DMS114 treated with DMSO at 0.1 percent for 48 hours (cell line): ENCODE measurements at regions not wholly inside any gene's neighbourhood (a gene's known extent, or its start where the extent isn't known, plus 50 kb on each side); places are given as distances from the start of the nearest gene placed in this dataset.

Source experiments
- DNase-seq: peaks from one replicate; lab custom pipeline; 2025; ENCODE audit not compliant: unreplicated experiment; lab: John Stamatoyannopoulos, UW

DNA sequence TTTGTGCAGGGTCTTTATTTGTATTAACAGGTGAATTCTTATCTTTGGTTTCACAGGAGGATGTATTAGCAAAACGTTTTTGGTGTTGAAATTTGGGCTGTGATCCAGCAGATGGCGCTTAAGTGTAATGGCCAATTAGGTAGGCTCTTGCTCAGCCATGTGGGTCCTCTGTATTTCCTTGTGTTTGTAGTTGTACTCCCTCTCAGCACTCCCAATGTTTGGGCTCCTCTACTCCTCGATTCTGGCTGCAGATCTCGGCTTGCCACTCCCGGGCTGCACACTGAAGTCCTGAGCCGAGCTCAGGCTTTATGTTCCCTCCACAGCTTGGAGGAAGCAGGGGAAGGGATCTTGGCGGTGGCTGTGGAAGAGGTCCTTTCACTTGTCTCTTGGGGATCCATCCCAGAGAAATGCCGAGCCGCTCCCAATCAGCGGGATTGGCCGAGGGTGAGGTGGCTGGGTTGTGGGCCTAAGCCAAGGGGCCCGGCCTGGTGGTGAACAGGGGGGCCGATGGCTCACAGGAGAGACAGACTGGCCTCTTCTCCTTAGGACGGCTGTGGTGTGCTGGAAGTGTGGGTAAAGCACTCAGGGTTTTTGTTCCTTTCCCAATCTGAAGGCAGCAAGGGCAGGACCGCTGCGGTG lies 133.7 kb downstream of the AEBP2 start:
- DNase-seq, result peak; percentile 63

DNA sequence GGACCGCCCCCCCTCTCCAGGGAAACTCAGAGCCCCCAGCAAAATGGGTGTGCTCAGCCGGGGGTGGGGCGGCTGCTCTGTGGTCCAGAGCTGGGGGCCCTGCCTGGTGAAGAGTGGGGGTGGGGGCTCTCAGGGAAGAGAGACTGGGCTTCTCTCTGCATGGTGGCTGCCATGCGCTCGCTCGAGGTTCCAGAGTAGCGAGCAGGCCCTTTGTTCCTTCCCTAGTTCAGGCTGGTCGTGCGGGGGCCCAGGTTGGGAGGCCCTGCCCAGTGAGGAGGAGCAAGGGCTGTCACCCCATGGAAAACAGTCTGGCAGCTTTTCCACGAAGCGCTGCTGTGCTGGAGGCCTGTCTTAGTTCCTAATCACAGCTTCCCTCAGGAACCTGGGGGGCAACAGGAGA lies 134.6 kb downstream of the AEBP2 start:
- no peak for DNase-seq

DNA sequence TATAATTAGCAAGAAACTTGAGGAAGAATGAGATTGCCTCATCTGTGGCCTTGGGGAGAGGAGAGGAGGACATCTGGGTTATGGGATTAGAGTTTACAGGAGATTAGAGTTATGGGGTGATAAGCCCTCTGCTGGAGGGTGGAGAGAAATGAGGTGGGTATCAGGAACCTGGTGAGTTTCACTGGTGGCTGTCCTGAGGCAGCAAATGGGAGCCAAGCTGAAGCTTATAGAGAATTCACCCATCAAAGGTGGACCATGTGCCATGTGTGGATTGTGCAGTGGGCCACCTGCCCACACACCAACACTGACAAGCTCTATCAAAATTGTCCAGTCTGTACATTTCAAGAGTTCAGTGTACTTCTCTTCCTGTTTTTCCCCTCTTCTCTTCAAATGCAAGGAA lies 135.3 kb downstream of the AEBP2 start:
- DNase-seq, result no peak

DNA sequence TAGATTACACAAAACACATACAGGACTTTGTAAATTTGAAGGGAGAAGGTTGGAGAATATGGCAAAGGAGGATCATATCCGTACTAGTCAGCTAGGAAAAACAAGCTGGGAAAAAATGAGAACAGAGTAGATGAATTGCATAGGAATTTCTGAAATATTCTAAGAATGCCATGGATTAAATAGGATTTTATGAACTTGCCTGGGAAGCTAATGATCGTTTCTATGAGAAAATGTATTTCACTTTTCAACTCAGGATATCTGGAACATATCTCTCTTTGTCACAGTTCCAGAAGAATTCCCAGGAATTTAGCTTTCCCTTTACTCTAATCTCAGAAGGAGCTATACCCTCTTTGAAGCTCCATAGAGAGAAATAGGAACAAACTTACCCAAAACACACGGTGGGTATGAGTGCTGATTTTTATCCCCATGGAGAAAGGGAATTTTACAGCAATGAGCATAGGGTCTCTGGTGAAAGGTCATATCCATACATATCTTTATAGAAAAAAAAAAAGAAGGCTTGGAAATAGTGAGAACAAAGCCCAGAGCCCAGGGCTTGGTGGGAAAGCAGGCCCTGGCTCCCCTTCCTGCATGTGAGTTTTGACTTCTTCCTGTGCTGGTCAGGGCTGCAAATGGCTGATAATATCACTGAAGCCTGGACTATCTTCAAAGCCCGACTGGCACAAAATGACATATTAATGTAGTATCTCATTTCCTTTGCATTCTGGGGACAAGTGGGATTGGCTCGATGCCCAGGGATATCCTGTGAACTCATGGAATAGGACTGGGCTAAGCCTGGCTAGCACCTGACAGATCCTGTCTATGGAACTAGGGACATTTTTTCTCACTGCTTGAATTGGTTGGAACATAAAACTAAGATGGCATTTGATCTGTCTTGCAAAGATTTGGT lies 136.3 kb downstream of the AEBP2 start:
- DNase-seq, result no peak

DNA sequence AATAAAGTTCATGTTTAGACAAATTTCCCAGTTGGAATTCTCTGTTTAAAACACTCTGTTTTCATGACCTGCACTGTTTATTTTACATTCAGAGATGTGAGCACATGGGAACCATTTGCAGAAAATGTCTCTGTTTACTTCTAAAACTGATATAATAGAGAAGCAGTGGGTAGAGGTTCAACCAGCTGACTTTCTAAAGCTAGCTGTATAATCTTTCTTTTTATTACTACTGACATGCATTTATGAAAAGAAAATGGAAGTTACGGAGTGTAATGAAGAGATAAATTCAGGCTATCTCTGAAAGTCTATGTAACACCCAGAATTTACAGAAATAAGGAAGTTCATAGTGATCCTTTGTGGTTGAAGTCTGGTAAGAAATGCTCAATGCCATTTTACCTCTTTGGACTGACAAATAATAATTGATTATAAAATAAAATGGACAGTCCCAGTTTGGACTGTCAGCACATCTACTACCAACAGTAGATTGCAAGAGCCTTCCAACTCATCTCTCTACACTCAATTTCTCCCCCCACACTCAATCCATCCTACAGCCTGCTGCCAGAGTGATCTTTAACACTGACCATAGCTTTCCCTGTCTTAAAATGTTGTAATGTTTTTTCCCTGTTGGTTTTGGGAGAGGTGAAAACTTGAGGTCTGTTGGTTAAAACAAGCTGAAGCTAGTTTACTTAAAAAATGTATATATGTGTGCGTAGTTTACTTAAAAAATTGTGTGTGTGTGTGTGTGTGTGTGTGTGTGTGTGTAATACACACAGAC lies 137.4 kb downstream of the AEBP2 start:
- DNase-seq, result no peak

DNA sequence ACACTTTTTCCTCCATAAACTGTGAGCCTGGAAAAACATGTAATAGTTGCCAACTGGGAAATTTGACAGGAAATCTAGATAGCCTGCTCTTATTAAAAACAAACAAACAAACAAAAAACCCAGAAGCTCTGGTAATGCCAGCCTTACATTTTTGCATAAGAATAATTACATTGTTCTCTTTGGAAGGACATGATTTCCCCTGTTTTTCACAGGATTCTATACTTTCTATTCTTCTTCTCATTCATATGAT lies 137.9 kb downstream of the AEBP2 start:
- DNase-seq, result no peak

DNA sequence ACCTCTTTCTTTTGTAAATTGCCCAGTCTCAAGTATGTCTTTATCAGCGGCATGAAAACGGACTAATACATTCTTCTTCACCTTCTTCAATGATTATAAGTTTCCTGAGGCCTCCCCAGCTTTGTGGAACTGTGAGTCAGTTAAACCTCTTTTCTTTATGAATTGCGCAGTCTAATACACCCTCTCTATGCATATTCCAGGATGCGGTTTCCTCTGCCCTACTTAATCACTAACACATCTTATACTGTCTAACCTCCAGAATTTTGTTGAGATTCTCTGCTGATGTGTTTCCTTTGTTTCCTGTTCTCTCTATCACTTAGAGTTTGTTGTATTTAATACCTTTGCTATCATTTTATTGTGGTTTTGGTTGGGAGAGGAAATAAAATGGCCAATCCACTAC lies 145.4 kb downstream of the AEBP2 start:
- DNase-seq, result no peak

DNA sequence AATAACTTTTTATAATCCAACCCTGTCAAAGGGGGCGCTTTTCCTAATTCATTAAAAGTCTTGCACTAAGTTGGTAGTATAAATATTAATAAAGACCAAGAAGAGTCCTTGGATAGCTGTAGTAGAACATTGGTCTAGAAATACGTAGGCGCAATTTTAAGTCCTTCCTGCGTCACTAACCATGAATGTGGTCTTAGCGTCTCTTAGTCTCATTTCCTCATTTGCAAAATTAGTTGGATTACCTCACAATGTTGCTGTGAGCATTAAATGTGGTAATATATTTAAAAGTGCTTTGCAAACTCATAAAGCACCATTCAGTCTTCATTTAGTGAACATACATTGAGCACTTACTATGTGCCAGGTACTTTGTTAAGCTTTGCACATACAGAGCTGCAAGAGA lies 149.7 kb downstream of the AEBP2 start:
- DNase-seq, result no peak

DNA sequence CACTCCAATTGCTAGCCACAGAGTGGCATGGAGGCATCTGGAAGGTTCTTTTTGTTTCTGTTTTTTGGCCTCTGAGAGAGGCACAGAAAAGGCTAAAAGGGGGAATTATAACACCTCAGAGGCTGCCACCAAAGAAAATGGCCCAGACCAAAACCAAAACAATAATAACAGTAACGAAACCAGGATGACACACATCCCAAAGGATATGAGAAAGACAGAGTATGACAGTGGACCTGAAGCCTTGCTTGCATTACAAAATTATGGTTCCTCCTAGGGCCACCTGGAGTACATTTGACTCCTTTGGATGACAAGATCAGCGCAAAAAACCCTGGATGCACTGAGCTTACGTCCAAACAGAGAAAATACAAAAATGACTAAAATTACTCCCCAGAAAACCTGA lies 152.7 kb downstream of the AEBP2 start:
- DNase-seq, result no peak

DNA sequence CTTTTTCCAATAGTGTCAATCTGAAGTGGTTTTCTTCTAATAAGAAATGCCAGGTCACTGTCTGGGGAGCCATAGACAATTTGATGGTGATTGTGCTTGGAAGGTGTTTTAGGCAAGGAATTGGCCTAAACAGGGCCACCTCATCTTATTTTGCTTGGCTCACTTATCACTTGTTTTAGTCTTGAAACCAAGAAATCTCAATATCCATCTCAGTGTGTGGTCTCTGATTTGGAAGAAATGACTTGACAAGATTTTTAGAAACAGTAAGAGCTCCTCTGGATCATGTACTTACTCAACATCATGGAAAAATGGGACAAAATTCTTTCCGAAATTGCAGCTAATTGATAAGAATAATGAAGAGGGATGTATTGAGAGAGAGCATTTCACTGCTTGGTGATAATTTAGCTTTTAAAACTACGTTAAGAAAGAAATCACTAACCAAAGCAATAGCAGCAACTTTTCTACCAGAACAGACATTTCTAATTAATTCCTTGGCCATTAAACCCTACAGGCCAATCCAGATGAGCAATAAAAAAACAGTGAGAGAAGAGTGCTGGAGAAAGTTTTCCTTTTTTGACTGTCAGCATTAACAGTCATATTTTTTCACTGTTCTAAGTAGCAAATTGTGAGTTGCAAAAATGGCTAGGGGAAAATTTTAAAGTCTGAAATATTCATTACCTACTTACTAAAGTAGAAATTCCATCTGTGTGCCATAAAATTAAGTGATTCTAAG lies 157.3 kb downstream of the AEBP2 start:
- DNase-seq, result no peak

DNA sequence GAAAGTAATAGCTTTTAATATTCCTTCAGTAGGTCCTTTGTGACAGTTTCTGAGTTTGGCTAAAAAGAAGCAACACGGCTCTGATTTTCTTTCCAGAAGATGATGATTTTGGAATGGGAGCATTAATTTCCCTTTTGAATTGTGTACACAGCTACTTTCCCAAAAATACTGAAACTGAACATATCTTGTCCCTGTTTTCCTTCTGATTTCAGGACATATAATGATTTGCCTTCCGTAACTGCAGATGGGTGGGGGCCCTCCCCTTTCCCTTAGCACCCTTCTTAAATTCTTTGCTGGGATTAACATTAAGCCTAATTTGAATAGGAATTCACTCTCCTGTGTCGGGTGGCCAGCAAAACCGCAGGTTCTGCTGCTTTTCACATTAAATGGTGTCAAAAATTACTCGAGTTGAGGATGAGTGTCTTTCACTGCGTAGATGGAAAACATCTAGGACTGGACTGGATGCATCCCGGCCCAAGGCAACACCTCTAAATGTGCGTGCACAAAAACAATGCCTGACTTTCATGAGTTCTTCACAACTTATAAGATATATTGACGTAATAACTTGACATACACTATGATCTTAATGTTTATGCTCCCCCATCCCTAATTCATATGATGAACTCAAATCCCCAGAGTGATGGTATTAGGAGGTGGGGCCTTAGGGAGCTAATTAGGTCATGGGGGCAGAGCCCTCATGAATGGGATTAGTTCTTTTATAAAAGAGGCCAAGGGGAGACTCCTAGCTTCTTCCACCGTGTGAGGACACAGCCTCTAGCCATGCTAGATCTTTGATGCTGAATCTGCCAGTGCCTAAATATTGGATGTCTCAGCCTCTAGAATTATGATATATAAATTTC lies 158.1 kb downstream of the AEBP2 start:
- DNase-seq, result no peak

DNA sequence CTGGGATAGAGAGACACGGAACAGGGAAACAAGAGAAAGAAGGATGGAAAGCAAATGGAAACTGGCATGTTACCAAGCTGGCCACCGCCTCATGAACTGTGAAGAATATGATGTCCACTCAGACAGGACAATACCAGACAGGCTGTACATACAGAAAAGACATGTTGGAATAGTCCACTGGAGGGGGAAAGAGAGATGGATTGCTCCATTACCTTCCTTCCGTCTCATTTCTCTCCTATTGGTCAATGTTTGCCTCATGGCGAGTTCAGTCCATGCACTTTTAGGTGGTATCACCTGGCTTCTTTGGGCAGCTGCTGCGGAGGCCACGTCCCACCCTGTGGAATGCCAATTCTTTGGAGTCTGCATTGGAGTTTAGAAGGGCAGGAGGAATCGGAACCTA lies 166.4 kb downstream of the AEBP2 start:
- DNase-seq, result no peak

DNA sequence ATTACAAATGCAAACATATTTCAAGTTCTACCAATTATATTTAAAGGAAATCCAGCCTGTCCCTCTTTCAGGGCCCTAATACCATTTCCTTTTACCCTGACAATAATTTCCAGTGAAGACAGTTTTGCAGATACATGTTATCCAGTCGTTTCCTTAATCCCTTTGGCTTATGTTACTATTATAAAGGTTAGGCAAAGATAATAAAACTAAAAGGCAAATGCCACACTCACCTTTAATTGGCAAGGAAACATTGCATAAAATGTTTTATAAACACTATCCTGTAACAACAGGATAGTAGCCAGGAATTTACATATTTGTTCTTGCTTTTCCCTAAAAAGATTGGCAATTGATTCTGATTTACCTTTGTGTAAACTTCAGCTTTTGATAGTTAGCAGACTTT lies 168.7 kb downstream of the AEBP2 start:
- no peak for DNase-seq

DNA sequence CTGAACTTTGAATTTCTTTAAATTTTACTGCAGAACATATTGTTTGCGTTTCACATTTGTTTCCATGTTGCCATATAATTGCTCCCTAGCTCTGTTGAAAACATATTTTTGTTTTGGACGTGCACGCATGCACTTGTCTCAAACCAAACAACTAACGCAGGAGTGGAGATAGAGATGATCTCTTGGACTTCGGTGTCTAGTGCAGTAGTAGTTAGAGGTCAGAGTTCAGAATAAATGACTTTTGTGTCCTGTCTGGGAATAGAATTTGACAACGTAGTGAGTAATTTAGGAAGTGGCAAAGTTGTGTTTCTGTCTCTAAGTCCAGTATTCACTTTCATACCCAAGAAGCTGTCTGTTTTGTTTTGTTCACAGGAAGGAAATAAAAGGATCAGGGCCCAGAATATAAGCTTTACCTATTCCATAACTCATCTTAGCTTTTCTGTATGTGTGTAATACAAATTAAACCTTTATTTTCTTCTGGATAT lies 173.8 kb downstream of the AEBP2 start:
- DNase-seq, result no peak

DNA sequence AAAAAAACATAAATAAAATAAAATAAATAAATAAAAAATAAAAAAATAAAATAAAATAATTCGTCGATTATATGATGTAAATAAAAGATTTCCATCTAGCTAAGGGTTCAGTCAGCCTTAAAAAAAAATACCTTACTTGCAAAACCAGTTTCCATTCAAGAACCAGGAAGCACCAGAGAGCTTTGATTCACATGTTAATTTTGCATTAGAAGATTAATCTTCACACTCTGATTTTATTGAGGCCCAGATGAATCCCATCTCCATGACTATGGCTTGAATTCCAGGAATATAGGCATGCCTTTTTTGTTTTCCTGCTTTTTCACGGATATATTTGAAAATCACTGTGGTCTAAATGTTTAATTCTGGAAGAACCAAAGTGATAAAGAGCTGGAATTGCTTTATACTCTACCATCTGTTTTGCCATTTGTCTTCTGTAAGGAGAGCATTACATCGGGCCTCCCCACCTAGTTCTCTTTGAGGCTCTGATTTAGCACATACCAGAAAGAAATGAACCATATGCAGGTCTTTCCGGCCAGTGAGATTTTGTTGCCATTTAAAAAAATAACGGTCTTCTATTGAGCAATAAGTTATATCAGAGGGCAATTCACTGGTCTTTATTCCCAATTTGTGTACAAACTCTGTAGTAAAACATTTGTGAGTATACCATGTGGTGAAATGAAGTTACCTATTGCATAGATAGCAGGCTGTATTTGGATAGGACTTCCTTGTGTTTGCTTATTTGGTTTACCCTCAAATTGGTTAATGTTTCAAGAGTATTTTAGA lies 175.5 kb downstream of the AEBP2 start:
- no peak for DNase-seq

DNA sequence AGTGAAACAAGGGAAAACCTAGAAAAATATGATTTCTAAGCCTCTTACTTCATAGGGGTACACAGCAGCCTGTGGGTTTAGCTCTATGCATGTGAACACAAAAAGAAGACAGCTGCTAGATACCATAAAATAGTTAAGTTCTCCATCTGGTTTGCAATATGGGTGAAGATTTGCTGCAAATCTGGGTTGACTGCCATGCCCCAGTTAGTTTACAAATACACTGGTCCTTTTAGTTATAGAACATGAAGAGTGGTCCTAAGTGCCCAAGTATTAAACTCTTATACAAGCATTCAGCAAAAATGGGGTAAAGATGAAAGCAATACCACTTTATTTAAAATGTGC lies 176.1 kb downstream of the AEBP2 start:
- DNase-seq, result no peak

DNA sequence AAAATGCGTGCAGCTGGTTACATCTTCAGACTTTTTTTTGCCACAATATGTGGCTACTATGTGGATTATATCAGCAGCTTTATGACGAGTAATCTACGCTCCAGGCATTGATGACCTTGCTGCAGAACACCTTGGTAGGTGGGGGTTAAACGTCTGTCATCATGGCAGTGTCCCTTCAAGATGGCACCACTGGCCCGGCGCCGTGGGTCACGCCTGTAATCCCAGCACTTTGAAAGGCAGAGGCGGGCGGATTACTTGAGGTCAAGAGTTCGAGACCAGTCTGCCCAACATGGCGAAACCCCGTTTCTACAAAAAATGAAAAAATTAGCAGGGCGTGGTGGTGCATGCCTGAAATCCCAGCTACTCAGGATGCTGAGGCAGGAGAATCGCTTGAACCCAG lies 177.5 kb downstream of the AEBP2 start:
- DNase-seq, result no peak

DNA sequence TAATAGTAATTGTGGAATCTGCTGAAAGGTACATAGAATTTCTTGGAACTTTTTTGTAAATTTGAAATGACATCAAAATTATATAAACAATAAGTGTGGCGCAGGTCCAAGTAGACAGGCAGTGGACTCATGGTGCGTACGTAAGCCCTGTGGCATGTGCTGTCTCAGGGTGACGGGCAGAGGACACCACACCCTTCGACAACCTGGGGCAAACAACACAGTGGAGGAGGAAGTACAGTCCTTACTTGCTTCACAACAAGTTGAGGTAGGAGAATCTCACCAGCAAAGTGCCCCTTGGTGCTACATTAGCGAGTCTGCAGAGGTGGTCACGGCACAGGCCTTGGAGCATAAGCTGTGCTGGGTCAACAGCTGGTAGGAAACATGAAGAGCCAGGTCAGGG lies 180.9 kb downstream of the AEBP2 start:
- no peak for DNase-seq

DNA sequence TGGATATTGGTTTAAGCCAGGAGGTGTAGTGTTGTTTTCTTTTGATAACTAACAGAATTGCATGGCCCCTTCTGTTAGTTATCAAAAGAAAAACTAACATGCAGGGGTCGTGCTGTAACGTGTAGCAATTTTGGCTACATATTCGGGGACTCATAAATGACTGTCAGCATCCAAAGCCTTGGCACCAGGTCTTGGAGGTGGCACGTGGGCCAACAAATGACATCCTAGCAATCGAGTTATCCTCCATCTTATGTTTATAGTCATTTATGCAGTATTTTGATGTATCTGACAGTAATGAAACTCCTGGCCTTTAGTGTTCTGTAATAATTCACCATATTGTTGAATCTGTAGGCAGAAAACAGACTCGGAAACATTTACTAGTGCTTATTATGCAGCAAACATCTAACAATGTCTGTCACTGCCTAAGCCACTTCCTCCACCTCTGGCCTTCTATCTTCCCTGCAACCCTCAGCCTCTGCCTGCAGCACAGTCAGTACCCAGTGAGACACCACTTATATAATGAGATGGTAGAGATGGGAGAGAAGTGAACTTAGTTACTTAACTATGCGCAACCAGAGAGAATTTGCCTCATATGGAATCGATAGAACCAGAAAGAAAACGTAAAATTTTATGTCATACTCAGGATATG lies 184.6 kb downstream of the AEBP2 start:
- no peak for DNase-seq
